ENCODE measurements at regions not wholly inside any gene's neighbourhood (a gene's known extent, or its start where the extent isn't known, plus 50 kb on each side); places are given as distances from the start of the nearest gene placed in this dataset.

- intact Hi-C loops (cut with micrococcal nuclease): loop anchor here (10.0 kb wide), 1 partner anchor 145 kb away; no protein-coding TSS in a partner anchor
- H3K36me3 Mint-ChIP-seq: no peaks in the 10 kb centered on the region
- no peak for DNase-seq
- Histone ChIP-seq H3K36me3 (ENCODE audit: control insufficient read depth, insufficient read depth, low read length) (no peaks in the 10 kb centered on the region), H3K27ac (ENCODE audit: low read length) (no peak overlapping the region), H3K27me3 (ENCODE audit: control insufficient read depth, insufficient read depth, low read length) (no peaks in the 10 kb centered on the region), H3K4me3 (ENCODE audit: low read length) (no peak overlapping the region), H3K4me1 (ENCODE audit: control insufficient read depth, insufficient read depth, low read length) (no peaks in the 10 kb centered on the region), H3K9me3 (ENCODE audit: control insufficient read depth, insufficient read depth, low read length) (no peaks in the 10 kb centered on the region)
- no peak for ATAC-seq
- 94% methylated on average over 3 of the region's 3 CpGs for WGBS (ENCODE audit: insufficient coverage)
- H3K9me3 Mint-ChIP-seq: no peaks in the 10 kb centered on the region
- H3K27me3 Mint-ChIP-seq (ENCODE audit: low read depth in 2 of 2): peaks cover 10 to 21% of the 10 kb centered on the region in 2 donors
- H3K27ac Mint-ChIP-seq: no peak overlapping the region
- no peak overlapping the region for H3K4me3 Mint-ChIP-seq
- no peak for TF ChIP-seq CTCF (IDR thresholded peaks at IDR 0.05)
- no peaks in the 10 kb centered on the region for H3K4me1 Mint-ChIP-seq
These were observed 67.0 kb upstream of the C1orf21 start for GRCh38 chr1:184319879-184320278.

GRCh38 chr1:184322253-184322652, 64.6 kb upstream of the C1orf21 start:
- no peak overlapping the region for H3K27ac ChIP-seq (ENCODE audit: low read length)
- intact Hi-C loops (cut with micrococcal nuclease): no loop called here
- ATAC-seq (no peak), DNase-seq (no peak)
- 95% methylated on average over 3 of the region's 6 CpGs for WGBS (ENCODE audit: insufficient coverage)
- H3K27me3 ChIP-seq (ENCODE audit: control insufficient read depth, insufficient read depth, low read length): no peaks in the 10 kb centered on the region
- H3K4me1 ChIP-seq (ENCODE audit: control insufficient read depth, insufficient read depth, low read length): no peaks in the 10 kb centered on the region
- no peaks in the 10 kb centered on the region for H3K9me3 ChIP-seq (ENCODE audit: control insufficient read depth, insufficient read depth, low read length)
- no peaks in the 10 kb centered on the region for H3K36me3 ChIP-seq (ENCODE audit: control insufficient read depth, insufficient read depth, low read length)
- Mint-ChIP-seq H3K9me3 (no peaks in the 10 kb centered on the region), H3K27me3 (ENCODE audit: low read depth in 2 of 2) (peaks cover 0 to 12% of the 10 kb centered on the region in 2 donors), H3K36me3 (no peaks in the 10 kb centered on the region), H3K4me1 (no peaks in the 10 kb centered on the region), H3K27ac (no peak overlapping the region), H3K4me3 (no peak overlapping the region)
- H3K4me3 ChIP-seq (ENCODE audit: low read length): no peak overlapping the region
- TF ChIP-seq CTCF (IDR thresholded peaks at IDR 0.05): no peak

GRCh38 chr1:184324972-184325371, 61.9 kb upstream of the C1orf21 start:
- H3K27me3 Mint-ChIP-seq (ENCODE audit: low read depth in 2 of 2): peaks cover 10 to 18% of the 10 kb centered on the region in 2 donors
- H3K4me1 ChIP-seq (ENCODE audit: control insufficient read depth, insufficient read depth, low read length): no peaks in the 10 kb centered on the region
- no peak overlapping the region for H3K4me3 ChIP-seq (ENCODE audit: low read length)
- ATAC-seq (no peak), DNase-seq (no peak)
- no peaks in the 10 kb centered on the region for H3K27me3 ChIP-seq (ENCODE audit: control insufficient read depth, insufficient read depth, low read length)
- H3K27ac ChIP-seq (ENCODE audit: low read length): no peak overlapping the region
- no peaks in the 10 kb centered on the region for H3K9me3 ChIP-seq (ENCODE audit: control insufficient read depth, insufficient read depth, low read length)
- H3K36me3 ChIP-seq (ENCODE audit: control insufficient read depth, insufficient read depth, low read length): no peaks in the 10 kb centered on the region
- 90% methylated on average over 2 of the region's 3 CpGs for WGBS (ENCODE audit: insufficient coverage)
- no peaks in the 10 kb centered on the region for H3K36me3 Mint-ChIP-seq
- intact Hi-C loops (cut with micrococcal nuclease): no loop called here
- no peak for TF ChIP-seq CTCF (IDR thresholded peaks at IDR 0.05)
- no peaks in the 10 kb centered on the region for H3K4me1 Mint-ChIP-seq
- no peaks in the 10 kb centered on the region for H3K9me3 Mint-ChIP-seq
- no peak overlapping the region for H3K4me3 Mint-ChIP-seq
- no peak overlapping the region for H3K27ac Mint-ChIP-seq

GRCh38 chr1:184326278-184326677, 60.6 kb upstream of the C1orf21 start:
- Histone ChIP-seq H3K4me1 (ENCODE audit: control insufficient read depth, insufficient read depth, low read length) (no peaks in the 10 kb centered on the region), H3K36me3 (ENCODE audit: control insufficient read depth, insufficient read depth, low read length) (no peaks in the 10 kb centered on the region), H3K27ac (ENCODE audit: low read length) (no peak overlapping the region), H3K4me3 (ENCODE audit: low read length) (no peak overlapping the region), H3K27me3 (ENCODE audit: control insufficient read depth, insufficient read depth, low read length) (no peaks in the 10 kb centered on the region), H3K9me3 (ENCODE audit: control insufficient read depth, insufficient read depth, low read length) (no peaks in the 10 kb centered on the region)
- no peaks in the 10 kb centered on the region for H3K36me3 Mint-ChIP-seq
- no peak for ATAC-seq
- intact Hi-C loops (cut with micrococcal nuclease): no loop called here
- 95% methylated on average over 5 of the region's 6 CpGs for WGBS (ENCODE audit: insufficient coverage)
- no peak overlapping the region for H3K4me3 Mint-ChIP-seq
- H3K27ac Mint-ChIP-seq: no peak overlapping the region
- H3K9me3 Mint-ChIP-seq: no peaks in the 10 kb centered on the region
- TF ChIP-seq CTCF (IDR thresholded peaks at IDR 0.05): no peak
- peaks cover 10 to 18% of the 10 kb centered on the region in 2 donors for H3K27me3 Mint-ChIP-seq (ENCODE audit: low read depth in 2 of 2)
- DNase-seq: no peak
- H3K4me1 Mint-ChIP-seq: no peaks in the 10 kb centered on the region

Data from natural killer cell (primary cell).